ENCODE measurements at regions not wholly inside any gene's neighbourhood (a gene's known extent, or its start where the extent isn't known, plus 50 kb on each side); places are given as distances from the start of the nearest gene placed in this dataset.
"Not testable (repeated sequence)": the region's sequence is repeated elsewhere in the genome, so short reads cannot be mapped to it uniquely, and the experiment has no call there.

GRCh38 chr5:28390341-28390740, 1352.0 kb upstream of the CDH9 start:
- no peaks in the 10 kb centered on the region for H4K20me1 ChIP-seq
- H3K9me3 ChIP-seq: no peaks in the 10 kb centered on the region
- no peak overlapping the region for H3K4me3 ChIP-seq
- no peak for TF ChIP-seq Cebpa-rat (IDR thresholded peaks at IDR 0.05)
- H3K27ac ChIP-seq: no peak overlapping the region
- no peaks in the 10 kb centered on the region for H3K36me3 ChIP-seq
- H3K4me2 ChIP-seq: no peak overlapping the region
- H3K27me3 ChIP-seq: no peaks in the 10 kb centered on the region
- no peak overlapping the region for H3K9ac ChIP-seq
- no peaks in the 10 kb centered on the region for H3K4me1 ChIP-seq

- H3K4me3 ChIP-seq, H3K36me3 ChIP-seq, H3K9me3 ChIP-seq, H3K27me3 ChIP-seq, H3K4me2 ChIP-seq, H3K9ac ChIP-seq, H4K20me1 ChIP-seq, H3K4me1 ChIP-seq, H3K27ac ChIP-seq: not testable (repeated sequence)
Observed at GRCh38 chr5:28389727-28390126, 1351.3 kb upstream of the CDH9 start.

GRCh38 chr5:28388428-28388827, 1350.0 kb upstream of the CDH9 start:
- Histone ChIP-seq H3K9me3 (no peaks in the 10 kb centered on the region), H3K9ac (no peak overlapping the region), H3K4me2 (no peak overlapping the region), H3K4me1 (no peaks in the 10 kb centered on the region), H3K4me3 (no peak overlapping the region), H3K27ac (no peak overlapping the region), H4K20me1 (no peaks in the 10 kb centered on the region), H3K27me3 (no peaks in the 10 kb centered on the region), H3K36me3 (no peaks in the 10 kb centered on the region)
- TF ChIP-seq Cebpa-rat (IDR thresholded peaks at IDR 0.05): no peak

- H3K27me3 ChIP-seq: no peaks in the 10 kb centered on the region
- H3K36me3 ChIP-seq: no peaks in the 10 kb centered on the region
- no peak overlapping the region for H3K4me3 ChIP-seq
- H3K4me2 ChIP-seq: no peak overlapping the region
- no peak for TF ChIP-seq Cebpa-rat (IDR thresholded peaks at IDR 0.05)
- no peaks in the 10 kb centered on the region for H4K20me1 ChIP-seq
- H3K4me1 ChIP-seq: no peaks in the 10 kb centered on the region
- H3K9me3 ChIP-seq: no peaks in the 10 kb centered on the region
- H3K27ac ChIP-seq: no peak overlapping the region
- no peak overlapping the region for H3K9ac ChIP-seq
Observed at GRCh38 chr5:28386712-28387111, 1348.3 kb upstream of the CDH9 start.

GRCh38 chr5:28380167-28380566, 1341.8 kb upstream of the CDH9 start:
- Histone ChIP-seq H3K27me3 (no peaks in the 10 kb centered on the region), H3K4me3 (no peak overlapping the region), H3K9me3 (peaks cover 6% of the 10 kb centered on the region; the same call in 1 of the 2 replicates), H3K4me2 (no peak overlapping the region), H3K4me1 (no peaks in the 10 kb centered on the region), H3K9ac (no peak overlapping the region), H3K36me3 (no peaks in the 10 kb centered on the region), H4K20me1 (no peaks in the 10 kb centered on the region), H3K27ac (no peak overlapping the region)
- TF ChIP-seq Cebpa-rat (IDR thresholded peaks at IDR 0.05): no peak

GRCh38 chr5:28374492-28374967, 1336.1 kb upstream of the CDH9 start:
- no peak for TF ChIP-seq Cebpa-rat (IDR thresholded peaks at IDR 0.05)
- Histone ChIP-seq H4K20me1 (no peaks in the 10 kb centered on the region), H3K4me3 (no peak overlapping the region), H3K27ac (no peak overlapping the region), H3K9ac (no peak overlapping the region), H3K4me1 (no peaks in the 10 kb centered on the region), H3K9me3 (peaks cover 6% of the 10 kb centered on the region; the same call in 1 of the 2 replicates), H3K27me3 (no peaks in the 10 kb centered on the region), H3K36me3 (no peaks in the 10 kb centered on the region), H3K4me2 (no peak overlapping the region)

GRCh38 chr5:28370896-28371295, 1332.5 kb upstream of the CDH9 start:
- H3K9me3 ChIP-seq: no peaks in the 10 kb centered on the region
- H3K9ac ChIP-seq: no peak overlapping the region
- H3K4me2 ChIP-seq: no peak overlapping the region
- H4K20me1 ChIP-seq: no peaks in the 10 kb centered on the region
- no peak overlapping the region for H3K4me3 ChIP-seq
- no peaks in the 10 kb centered on the region for H3K4me1 ChIP-seq
- no peak overlapping the region for H3K27ac ChIP-seq
- H3K36me3 ChIP-seq: no peaks in the 10 kb centered on the region
- H3K27me3 ChIP-seq: no peaks in the 10 kb centered on the region
- no peak for TF ChIP-seq Cebpa-rat (IDR thresholded peaks at IDR 0.05)

- H3K4me3 ChIP-seq: no peak overlapping the region
- no peaks in the 10 kb centered on the region for H3K9me3 ChIP-seq
- H3K9ac ChIP-seq: no peak overlapping the region
- H3K27me3 ChIP-seq: no peaks in the 10 kb centered on the region
- TF ChIP-seq Cebpa-rat (IDR thresholded peaks at IDR 0.05): no peak
- H4K20me1 ChIP-seq: no peaks in the 10 kb centered on the region
- H3K4me2 ChIP-seq: no peak overlapping the region
- no peaks in the 10 kb centered on the region for H3K4me1 ChIP-seq
- H3K27ac ChIP-seq: no peak overlapping the region
- H3K36me3 ChIP-seq: no peaks in the 10 kb centered on the region
Observed at GRCh38 chr5:28369418-28369817, 1331.0 kb upstream of the CDH9 start.

GRCh38 chr5:28355831-28356230, 1317.4 kb upstream of the CDH9 start:
- no peak for TF ChIP-seq Cebpa-rat (IDR thresholded peaks at IDR 0.05)
- Histone ChIP-seq H3K4me2 (no peak overlapping the region), H4K20me1 (no peaks in the 10 kb centered on the region), H3K9ac (no peak overlapping the region), H3K4me1 (no peaks in the 10 kb centered on the region), H3K27me3 (no peaks in the 10 kb centered on the region), H3K27ac (no peak overlapping the region), H3K4me3 (no peak overlapping the region), H3K9me3 (peaks cover 9% of the 10 kb centered on the region), H3K36me3 (no peaks in the 10 kb centered on the region)

GRCh38 chr5:28346696-28347095, 1308.3 kb upstream of the CDH9 start:
- H3K4me1 ChIP-seq: no peaks in the 10 kb centered on the region
- no peaks in the 10 kb centered on the region for H4K20me1 ChIP-seq
- no peak for TF ChIP-seq Cebpa-rat (IDR thresholded peaks at IDR 0.05)
- no peak overlapping the region for H3K9ac ChIP-seq
- H3K9me3 ChIP-seq: peaks cover 10% of the 10 kb centered on the region
- H3K36me3 ChIP-seq: no peaks in the 10 kb centered on the region
- no peak overlapping the region for H3K27ac ChIP-seq
- H3K27me3 ChIP-seq: no peaks in the 10 kb centered on the region
- no peak overlapping the region for H3K4me2 ChIP-seq
- no peak overlapping the region for H3K4me3 ChIP-seq

GRCh38 chr5:28344836-28345433, 1306.5 kb upstream of the CDH9 start:
- no peak for TF ChIP-seq Cebpa-rat (IDR thresholded peaks at IDR 0.05)
- no peak overlapping the region for H3K4me2 ChIP-seq
- H4K20me1 ChIP-seq: no peaks in the 10 kb centered on the region
- no peaks in the 10 kb centered on the region for H3K4me1 ChIP-seq
- H3K27me3 ChIP-seq: no peaks in the 10 kb centered on the region
- 0 out of 2 replicates have a peak, but pooled peaks cover 4% of the 10 kb centered on the region for H3K9me3 ChIP-seq
- H3K27ac ChIP-seq: no peak overlapping the region
- no peak overlapping the region for H3K4me3 ChIP-seq
- no peak overlapping the region for H3K9ac ChIP-seq
- H3K36me3 ChIP-seq: no peaks in the 10 kb centered on the region

Data from BLaER1 (cell line).